H1 (cell line): ENCODE measurements at regions not wholly inside any gene's neighbourhood (a gene's known extent, or its start where the extent isn't known, plus 50 kb on each side); places are given as distances from the start of the nearest gene placed in this dataset.

Source experiments
- CTCF ChIA-PET: fragments of 300-600 bp; sonication (Branson Sonifier 250); formaldehyde crosslinking; loops from one replicate; lab custom pipeline; 2021; ENCODE audit not compliant: partially characterized antibody; lab: Charles Lee
- POLR2A ChIA-PET: fragments of 300-600 bp; sonication (Branson Sonifier 250); formaldehyde crosslinking; loops from one replicate; lab custom pipeline; 2021; ENCODE audit warnings: inconsistent platforms; ENCODE audit not compliant: partially characterized antibody; lab: Charles Lee
- DNase-seq, 2 experiments: peaks; one replicate each; pipeline versions ENCODE4 v3.0.0 to v3.0.0-alpha.2; 2010 to 2022; ENCODE audit warnings: low spot score in 2 of 2, low read depth in 1 of 2, mixed read lengths in 1 of 2
- FAIRE-seq: peaks from 2 replicates; lab custom pipeline; 2011; peaks lifted over from hg19 to GRCh38; lab: Jason Lieb, UNC
- H2AFZ ChIP-seq: 2 replicates; pipeline ENCODE4 v1.8.1; 2012; ENCODE audit warnings: low read length, inconsistent platforms
- H2AK5ac ChIP-seq: 2 replicates; pipeline ENCODE4 v1.6.1; 2013; ENCODE audit warnings: low read depth, low read length
- H2BK120ac ChIP-seq: replicated peaks from 2 replicates; pipeline ENCODE3; 2013; ENCODE audit warnings: low read depth, low read length, inconsistent platforms
- H2BK12ac ChIP-seq: 2 replicates; pipeline ENCODE4 v1.6.1; 2013; ENCODE audit warnings: low read depth, low read length
- H2BK15ac ChIP-seq: 2 replicates; pipeline ENCODE4 v1.6.1; 2013; ENCODE audit warnings: low read length
- H2BK20ac ChIP-seq: 2 replicates; pipeline ENCODE4 v1.6.1; 2013; ENCODE audit warnings: low read length
- H2BK5ac ChIP-seq: 2 replicates; pipeline ENCODE4 v1.6.1; 2013; ENCODE audit warnings: low read depth, low read length
- H3K14ac ChIP-seq: 2 replicates; pipeline ENCODE4 v1.6.1; 2013; ENCODE audit warnings: inconsistent platforms; ENCODE audit not compliant: insufficient read length
- H3K18ac ChIP-seq: 2 replicates; pipeline ENCODE4 v1.6.1; 2013; ENCODE audit warnings: low read length; ENCODE audit errors: extremely low read depth
- H3K23ac ChIP-seq: 2 replicates; pipeline ENCODE4 v1.6.1; 2013; ENCODE audit warnings: inconsistent platforms; ENCODE audit not compliant: insufficient read length
- H3K23me2 ChIP-seq: 2 replicates; pipeline ENCODE4 v1.6.1; 2013; ENCODE audit warnings: low read depth, low read length
- H3K27ac ChIP-seq: 2 replicates; pipeline ENCODE4 v1.6.1; 2011; ENCODE audit warnings: low read depth, low read length, inconsistent platforms
- H3K27me3 ChIP-seq, 4 experiments: replicated peaks in 1 of 4; 1 replicate in 1 of 4; 2 replicates in 3 of 4; pipeline versions ENCODE4 v1.6.1 to v1.8.1; 2011 to 2013; ENCODE audit warnings: low read length in 3 of 4, mild to moderate bottlenecking in 3 of 4, inconsistent platforms in 2 of 4, mixed read lengths in 2 of 4, moderate library complexity in 1 of 4; ENCODE audit not compliant: control insufficient read depth in 3 of 4, insufficient read depth in 3 of 4; ENCODE audit errors: extremely low read depth in 1 of 4
- H3K36me3 ChIP-seq, 4 experiments: 2 replicates each; pipeline versions ENCODE4 v1.6.1 to v1.8.1; 2011 to 2013; ENCODE audit warnings: mild to moderate bottlenecking in 4 of 4, low read length in 3 of 4, moderate library complexity in 2 of 4, control low read depth in 1 of 4, inconsistent platforms in 1 of 4; ENCODE audit not compliant: insufficient read depth in 4 of 4, control insufficient read depth in 2 of 4
- H3K4ac ChIP-seq: replicated peaks from 2 replicates; pipeline ENCODE3; 2013; ENCODE audit warnings: low read length, low read depth, mixed read lengths, inconsistent platforms; ENCODE audit not compliant: insufficient read length
- H3K4me1 ChIP-seq, 4 experiments: replicated peaks in 1 of 4; 1 replicate in 1 of 4; 2 replicates in 3 of 4; pipeline versions ENCODE4 v1.6.1 to v1.8.1; 2011 to 2013; ENCODE audit warnings: low read length in 3 of 4, inconsistent platforms in 2 of 4, mixed read lengths in 1 of 4; ENCODE audit not compliant: insufficient read depth in 4 of 4, control insufficient read depth in 3 of 4
- H3K4me2 ChIP-seq, 2 experiments: 2 replicates each; pipeline versions ENCODE4 v1.6.1 to v1.8.1; 2011 to 2013; ENCODE audit warnings: low read depth in 2 of 2, low read length in 2 of 2, control low read depth in 1 of 2, inconsistent platforms in 1 of 2, mild to moderate bottlenecking in 1 of 2; ENCODE audit not compliant: insufficient read depth in 1 of 2
- H3K4me3 ChIP-seq, 4 experiments: fragments of 200-600, 300-600 bp in 1 of 4; sonication (generic), shearing (Covaris generic), sonication (Bioruptor Twin) in 1 of 4; 2 replicates each; pipeline versions ENCODE4 v1.5.1 to v1.8.1; 2011 to 2016; ENCODE audit warnings: low read length in 4 of 4, low read depth in 3 of 4, control low read depth in 2 of 4, inconsistent platforms in 2 of 4, mild to moderate bottlenecking in 2 of 4, mixed read lengths in 1 of 4, moderate library complexity in 1 of 4; ENCODE audit not compliant: insufficient read depth in 2 of 4; ENCODE audit errors: extremely low read depth in 1 of 4
- H3K56ac ChIP-seq: replicated peaks from 2 replicates; pipeline ENCODE3; 2013; ENCODE audit warnings: low read depth, mild to moderate bottlenecking, mixed read lengths, low read length, inconsistent platforms; ENCODE audit not compliant: insufficient read length
- H3K79me1 ChIP-seq: 2 replicates; pipeline ENCODE4 v1.6.1; 2013; ENCODE audit warnings: low read depth, low read length, control low read depth
- H3K79me2 ChIP-seq, 2 experiments: 2 replicates each; pipeline versions ENCODE4 v1.6.1 to v1.8.1; 2012 to 2013; ENCODE audit warnings: low read length in 2 of 2, mild to moderate bottlenecking in 2 of 2, inconsistent platforms in 1 of 2; ENCODE audit not compliant: insufficient read depth in 2 of 2, control insufficient read depth in 1 of 2
- H3K9ac ChIP-seq, 4 experiments: replicated peaks in 1 of 4; 1 replicate in 1 of 4; 2 replicates in 3 of 4; pipeline versions ENCODE4 v1.6.1 to v1.8.1; 2011 to 2013; ENCODE audit warnings: low read depth in 3 of 4, low read length in 3 of 4, control low read depth in 2 of 4, mild to moderate bottlenecking in 2 of 4, moderate library complexity in 2 of 4, inconsistent platforms in 1 of 4; ENCODE audit errors: extremely low read depth in 1 of 4
- H3K9me3 ChIP-seq, 2 experiments: 2 replicates each; pipeline versions ENCODE4 v1.6.1 to v1.8.1; 2012 to 2013; ENCODE audit warnings: mild to moderate bottlenecking in 2 of 2, moderate library complexity in 2 of 2, control low read depth in 1 of 2, inconsistent platforms in 1 of 2, low read depth in 1 of 2, low read length in 1 of 2, mixed read lengths in 1 of 2; ENCODE audit not compliant: insufficient read depth in 2 of 2
- H4K20me1 ChIP-seq, 2 experiments: replicated peaks in 1 of 2; 2 replicates each; pipeline versions ENCODE3 to v1.8.1; 2011 to 2013; ENCODE audit warnings: inconsistent platforms in 2 of 2, low read length in 2 of 2, mild to moderate bottlenecking in 1 of 2; ENCODE audit not compliant: insufficient read depth in 2 of 2, control insufficient read depth in 1 of 2
- H4K5ac ChIP-seq: 2 replicates; pipeline ENCODE4 v1.6.1; 2013; ENCODE audit warnings: low read length, low read depth, mixed read lengths, inconsistent platforms; ENCODE audit not compliant: insufficient read length
- H4K8ac ChIP-seq: 2 replicates; pipeline ENCODE4 v1.8.0; 2013; ENCODE audit warnings: mild to moderate bottlenecking, moderate library complexity, low read length, inconsistent platforms; ENCODE audit not compliant: insufficient read depth; ENCODE audit errors: extremely low read depth
- H4K91ac ChIP-seq: replicated peaks from 2 replicates; pipeline ENCODE3; 2013; ENCODE audit warnings: low read length, mixed read lengths, inconsistent platforms; ENCODE audit not compliant: insufficient read length
- ASH2L ChIP-seq: fragments of 200-600, 300-600 bp; sonication (generic); IDR thresholded peaks from one replicate; pipeline ENCODE4 v1.7.1; 2017; ENCODE audit warnings: low read length
- BACH1 ChIP-seq: IDR thresholded peaks from 2 replicates; pipeline ENCODE4 v1.6.1; 2012; ENCODE audit warnings: low read length, improper control_type of control experiment
- CBX8 ChIP-seq: fragments of 300-800, 300-1000 bp; sonication (generic); IDR thresholded peaks from 2 replicates; pipeline ENCODE4 v1.7.1; 2016; ENCODE audit warnings: low read depth, low read length, borderline replicate concordance
- CEBPB ChIP-seq: IDR thresholded peaks from 2 replicates; pipeline ENCODE4 v1.6.1; 2012; ENCODE audit warnings: low read depth, low read length
- CREB1 ChIP-seq: IDR thresholded peaks from 2 replicates; pipeline ENCODE4 v1.6.1; 2012; ENCODE audit warnings: inconsistent platforms
- HDAC2 ChIP-seq, 2 experiments: fragments of 300-600 bp in 1 of 2; sonication (generic) in 1 of 2; IDR thresholded peaks; 2 replicates each; pipeline ENCODE4 v1.6.1; 2011 to 2012; ENCODE audit warnings: low read depth in 2 of 2, low read length in 2 of 2, mild to moderate bottlenecking in 2 of 2, moderate library complexity in 2 of 2, borderline replicate concordance in 1 of 2, inconsistent platforms in 1 of 2
- JUN ChIP-seq: IDR thresholded peaks from 2 replicates; pipeline ENCODE4 v1.6.1; 2011; ENCODE audit warnings: low read depth, mild to moderate bottlenecking, improper control_type of control experiment, low read length
- KDM5A ChIP-seq: fragments of 200-600 bp; IDR thresholded peaks from 2 replicates; pipeline ENCODE4 v1.7.1; 2012; ENCODE audit warnings: mild to moderate bottlenecking, low read length, inconsistent platforms, mixed read lengths
- NRF1 ChIP-seq: IDR thresholded peaks from 2 replicates; pipeline ENCODE4 v1.6.1; 2011; ENCODE audit warnings: mild to moderate bottlenecking, low read depth, low read length, improper control_type of control experiment
- RXRA ChIP-seq: IDR thresholded peaks from 2 replicates; pipeline ENCODE4 v1.6.1; 2011; ENCODE audit warnings: low read depth, mild to moderate bottlenecking, low read length, moderate library complexity; ENCODE audit not compliant: insufficient read depth
- TEAD4 ChIP-seq: IDR thresholded peaks from 2 replicates; pipeline ENCODE4 v1.6.1; 2012; ENCODE audit warnings: low read depth, low read length, inconsistent platforms, mixed read lengths
- WGBS, 2 experiments: shearing (Covaris generic) in 1 of 2; methylation state at CpG; one replicate each; pipeline versions ENCODE4 v1.1.6 to v1.1.7; 2013 to 2015; ENCODE audit warnings: low lambda C conversion rate in 2 of 2, mixed read lengths in 2 of 2, inconsistent platforms in 1 of 2, low coverage in 1 of 2, missing lambda C conversion rate in 1 of 2; ENCODE audit not compliant: insufficient replicate concordance in 2 of 2, insufficient coverage in 1 of 2, insufficient read length in 1 of 2; ENCODE audit errors: extremely low coverage in 1 of 2, missing lambda C conversion rate in 1 of 2; 5-methylcytosine and 5-hydroxymethylcytosine counted together
- TF ChIP-seq, protein P1 (sequence below): IDR thresholded peaks from 2 replicates; pipeline ENCODE4 v1.6.1; 2011; ENCODE audit warnings: low read length, improper control_type of control experiment

DNA sequence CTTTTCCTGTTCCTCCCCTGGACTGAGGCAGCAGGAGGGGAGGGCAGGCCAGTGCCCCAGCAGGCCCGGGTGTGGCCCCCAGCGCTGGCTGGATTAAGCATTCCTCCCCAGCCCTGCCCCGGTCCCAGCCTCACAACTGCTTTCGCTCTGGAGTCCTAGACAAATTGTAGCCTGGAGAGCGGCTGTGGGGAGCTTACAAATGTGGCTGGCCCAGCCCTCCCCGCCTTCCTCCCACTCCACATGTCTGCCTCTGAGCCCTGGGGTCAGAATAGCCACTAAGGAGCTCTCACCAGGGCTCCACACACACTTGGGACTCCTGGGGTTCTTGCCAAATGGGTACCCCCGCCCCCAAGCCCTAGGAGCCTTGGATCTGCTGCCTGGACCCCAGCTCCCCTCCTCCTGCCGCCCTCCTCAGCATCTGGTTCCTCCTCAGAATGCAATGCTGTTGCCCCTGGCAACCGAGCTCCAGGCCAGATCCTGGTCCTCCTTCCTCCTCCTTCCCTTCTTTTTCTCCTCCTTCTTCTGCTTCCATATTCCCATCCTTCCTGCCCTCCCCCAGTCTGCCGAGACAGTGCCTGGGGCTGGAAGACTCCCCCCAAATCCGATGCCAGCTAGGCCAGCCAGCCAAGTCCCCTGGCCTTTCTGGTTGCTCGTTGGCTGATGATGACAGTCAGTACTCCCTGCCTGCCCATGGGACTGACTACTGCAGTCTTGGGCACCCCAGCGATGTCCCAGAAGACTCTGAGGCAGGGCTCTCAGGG lies 91.1 kb downstream of the LINGO1 start:
- H3K4me2 ChIP-seq, result no peak overlapping the region
- TF ChIP-seq CEBPB (no peak), CREB1 (no peak), HDAC2 (IDR thresholded peaks at IDR 0.05; ENCODE audit: borderline replicate concordance in 1 of 2, low read depth in 2 of 2, low read length in 2 of 2) (no peak), CBX8 (no peak), RXRA (no peak), KDM5A (no peak), JUN (no peak), NRF1 (no peak), ASH2L (no peak), BACH1 (no peak), TEAD4 (no peak)
- TF ChIP-seq, protein P1, sequence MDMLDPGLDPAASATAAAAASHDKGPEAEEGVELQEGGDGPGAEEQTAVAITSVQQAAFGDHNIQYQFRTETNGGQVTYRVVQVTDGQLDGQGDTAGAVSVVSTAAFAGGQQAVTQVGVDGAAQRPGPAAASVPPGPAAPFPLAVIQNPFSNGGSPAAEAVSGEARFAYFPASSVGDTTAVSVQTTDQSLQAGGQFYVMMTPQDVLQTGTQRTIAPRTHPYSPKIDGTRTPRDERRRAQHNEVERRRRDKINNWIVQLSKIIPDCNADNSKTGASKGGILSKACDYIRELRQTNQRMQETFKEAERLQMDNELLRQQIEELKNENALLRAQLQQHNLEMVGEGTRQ, result no peak

More for the DNA sequence above, 91.1 kb downstream of the LINGO1 start:
- no peaks in the 10 kb centered on the region for H3K79me1 ChIP-seq
- H3K4me1 ChIP-seq, result peaks cover 12 to 28% (median 14%) of the 10 kb centered on the region in 4 experiments
- H3K9me3 ChIP-seq, result no peaks in the 10 kb centered on the region
- DNase-seq (no peak), FAIRE-seq (no peak)
- no peaks in the 10 kb centered on the region for H3K36me3 ChIP-seq
- no peak overlapping the region for H3K4me3 ChIP-seq
- no peak overlapping the region for H3K14ac ChIP-seq
- H3K27ac ChIP-seq, result no peak overlapping the region
- no peak overlapping the region for H2BK120ac ChIP-seq
- no peak overlapping the region for H4K91ac ChIP-seq
- no peaks in the 10 kb centered on the region for H3K79me2 ChIP-seq
- ChIA-PET CTCF (interaction anchor here (0.6 to 11.4 kb wide), 33 partner anchors 10 to 518 kb away, joined by 3 to 156 read pairs (median 6); partner anchors contain the start of gene HMG20A), POLR2A (interaction anchor here (0.7 to 1.2 kb wide), 4 partner anchors 27 to 308 kb away, joined by 3 read pairs; no protein-coding TSS in a partner anchor)
- no peak overlapping the region for H4K8ac ChIP-seq
- H3K18ac ChIP-seq, result no peak overlapping the region
- no peak overlapping the region for H3K4ac ChIP-seq
- H3K23ac ChIP-seq, result no peak overlapping the region
- H3K56ac ChIP-seq, result no peak overlapping the region
- H3K9ac ChIP-seq, result no peak overlapping the region
- no peak overlapping the region for H2BK12ac ChIP-seq
- H3K23me2 ChIP-seq, result no peaks in the 10 kb centered on the region
- H2AFZ ChIP-seq, result no peak overlapping the region
- no peak overlapping the region for H4K5ac ChIP-seq
- peak overlapping the region; percentile 96; the same call in 1 of the 2 replicates for H2BK20ac ChIP-seq
- H4K20me1 ChIP-seq, result no peaks in the 10 kb centered on the region
- no peak overlapping the region for H2AK5ac ChIP-seq
- WGBS, 2 experiments, result 75% methylated on average over 11 of the region's 13 CpGs; no CpG with 5 or more reads in 1 of the 2 experiments
- no peaks in the 10 kb centered on the region for H3K27me3 ChIP-seq
- peak overlapping the region; percentile 95; the same call in 1 of the 2 replicates for H2BK15ac ChIP-seq
- H2BK5ac ChIP-seq, result no peak overlapping the region; the same call in 1 of the 2 replicates
